Tibial nerve (tissue), 3 donors: ENCODE measurements at regions not wholly inside any gene's neighbourhood (a gene's known extent, or its start where the extent isn't known, plus 50 kb on each side); places are given as distances from the start of the nearest gene placed in this dataset.

ENCODE experiments used
- CTCF ChIP-seq, 5 experiments: fragments of 200-600 bp in 3 of 5; fragments of 450-650 bp in 2 of 5; sonication (generic) in 3 of 5; IDR thresholded peaks; one replicate each; pipeline ENCODE4 v1.5.1; 2016 to 2019; ENCODE audit warnings: antibody characterized with exemption in 5 of 5, mild to moderate bottlenecking in 3 of 5, moderate library complexity in 2 of 5
- POLR2A ChIP-seq, 2 donors: fragments of 450-650 bp; IDR thresholded peaks; one replicate each; pipeline ENCODE4 v1.6.1; 2017; ENCODE audit warnings: antibody characterized with exemption in 2 of 2, mild to moderate bottlenecking in 2 of 2, moderate library complexity in 2 of 2

- no peak for TF ChIP-seq POLR2A (IDR thresholded peaks at IDR 0.05)
- TF ChIP-seq CTCF (IDR thresholded peaks at IDR 0.05): no peak
Measured at GRCh38 chr14:65359503-65359902, 53.0 kb upstream of the FUT8 start.
